Glutamatergic neuron (in vitro differentiated cells): ENCODE measurements at regions not wholly inside any gene's neighbourhood (a gene's known extent, or its start where the extent isn't known, plus 50 kb on each side); places are given as distances from the start of the nearest gene placed in this dataset.

Experiments used
- DNase-seq: peaks from one replicate; pipeline ENCODE4 v3.0.0; 2022
- H3K27ac Mint-ChIP-seq: one replicate; pipeline ENCODE4 v1.8.0; 2020; ENCODE audit warnings: mild to moderate bottlenecking, mixed read lengths, inconsistent platforms; ENCODE audit not compliant: unreplicated experiment
- H3K27me3 Mint-ChIP-seq: one replicate; pipeline ENCODE4 v1.8.0; 2020; ENCODE audit warnings: mild to moderate bottlenecking, moderate library complexity, mixed read lengths, inconsistent platforms; ENCODE audit not compliant: unreplicated experiment
- H3K36me3 Mint-ChIP-seq: one replicate; pipeline ENCODE4 v1.8.0; 2020; ENCODE audit warnings: mild to moderate bottlenecking, mixed read lengths, inconsistent platforms; ENCODE audit not compliant: unreplicated experiment
- H3K4me1 Mint-ChIP-seq: one replicate; pipeline ENCODE4 v1.8.0; 2020; ENCODE audit warnings: mild to moderate bottlenecking, low read depth, mixed read lengths, inconsistent platforms; ENCODE audit not compliant: unreplicated experiment
- H3K4me3 Mint-ChIP-seq: one replicate; pipeline ENCODE4 v1.8.0; 2020; ENCODE audit warnings: mild to moderate bottlenecking, mixed read lengths, inconsistent platforms; ENCODE audit not compliant: unreplicated experiment
- H3K9me3 Mint-ChIP-seq: one replicate; pipeline ENCODE4 v1.8.0; 2020; ENCODE audit warnings: mild to moderate bottlenecking, moderate library complexity, mixed read lengths, inconsistent platforms; ENCODE audit not compliant: unreplicated experiment
- CTCF ChIP-seq: fragments of 200-600 bp; sonication (generic); IDR thresholded peaks from one replicate; pipeline ENCODE4 v1.5.0; 2021; ENCODE audit not compliant: partially characterized antibody, unreplicated experiment

GRCh38 chr15:66630801-66631351 is 65.1 kb upstream of the LCTL start:
- H3K4me1 Mint-ChIP-seq, result peaks cover 3% of the 10 kb centered on the region
- peaks cover 2% of the 10 kb centered on the region for H3K27me3 Mint-ChIP-seq
- no peak overlapping the region for H3K27ac Mint-ChIP-seq
- TF ChIP-seq CTCF, result no peak
- no peaks in the 10 kb centered on the region for H3K36me3 Mint-ChIP-seq
- H3K9me3 Mint-ChIP-seq, result no peaks in the 10 kb centered on the region
- no peak overlapping the region for H3K4me3 Mint-ChIP-seq
- no peak for DNase-seq

GRCh38 chr15:66631616-66632263 is 65.9 kb upstream of the LCTL start:
- TF ChIP-seq CTCF, result no peak
- Mint-ChIP-seq H3K27me3 (peaks cover 2% of the 10 kb centered on the region), H3K4me3 (no peak overlapping the region), H3K4me1 (peaks cover 3% of the 10 kb centered on the region), H3K27ac (no peak overlapping the region), H3K36me3 (no peaks in the 10 kb centered on the region), H3K9me3 (no peaks in the 10 kb centered on the region)
- no peak for DNase-seq

GRCh38 chr15:66633041-66633937 is 67.5 kb upstream of the LCTL start:
- no peak overlapping the region for H3K27ac Mint-ChIP-seq
- H3K4me1 Mint-ChIP-seq, result peaks cover 3% of the 10 kb centered on the region
- no peak for DNase-seq

GRCh38 chr15:66633938-66634250 is 68.1 kb upstream of the LCTL start:
- Mint-ChIP-seq H3K27me3 (no peaks in the 10 kb centered on the region), H3K36me3 (no peaks in the 10 kb centered on the region), H3K9me3 (no peaks in the 10 kb centered on the region), H3K4me1 (peaks cover 3% of the 10 kb centered on the region), H3K4me3 (no peak overlapping the region), H3K27ac (no peak overlapping the region)
- TF ChIP-seq CTCF, result no peak
- DNase-seq, result no peak

More at GRCh38 chr15:66633041-66633937, 67.5 kb upstream of the LCTL start:
- no peaks in the 10 kb centered on the region for H3K36me3 Mint-ChIP-seq
- H3K4me3 Mint-ChIP-seq, result no peak overlapping the region
- no peak for TF ChIP-seq CTCF
- no peaks in the 10 kb centered on the region for H3K9me3 Mint-ChIP-seq
- no peaks in the 10 kb centered on the region for H3K27me3 Mint-ChIP-seq

GRCh38 chr15:66634540-66634939 is 67.5 kb upstream of the SMAD6 start:
- Mint-ChIP-seq H3K27ac (no peak overlapping the region), H3K27me3 (no peaks in the 10 kb centered on the region), H3K36me3 (no peaks in the 10 kb centered on the region), H3K4me1 (peaks cover 3% of the 10 kb centered on the region), H3K9me3 (no peaks in the 10 kb centered on the region), H3K4me3 (no peak overlapping the region)
- TF ChIP-seq CTCF, result no peak
- no peak for DNase-seq
